ENCODE measurements at regions not wholly inside any gene's neighbourhood (a gene's known extent, or its start where the extent isn't known, plus 50 kb on each side); places are given as distances from the start of the nearest gene placed in this dataset.
"Not testable (repeated sequence)": the region's sequence is repeated elsewhere in the genome, so short reads cannot be mapped to it uniquely, and the experiment has no call there.

DNA sequence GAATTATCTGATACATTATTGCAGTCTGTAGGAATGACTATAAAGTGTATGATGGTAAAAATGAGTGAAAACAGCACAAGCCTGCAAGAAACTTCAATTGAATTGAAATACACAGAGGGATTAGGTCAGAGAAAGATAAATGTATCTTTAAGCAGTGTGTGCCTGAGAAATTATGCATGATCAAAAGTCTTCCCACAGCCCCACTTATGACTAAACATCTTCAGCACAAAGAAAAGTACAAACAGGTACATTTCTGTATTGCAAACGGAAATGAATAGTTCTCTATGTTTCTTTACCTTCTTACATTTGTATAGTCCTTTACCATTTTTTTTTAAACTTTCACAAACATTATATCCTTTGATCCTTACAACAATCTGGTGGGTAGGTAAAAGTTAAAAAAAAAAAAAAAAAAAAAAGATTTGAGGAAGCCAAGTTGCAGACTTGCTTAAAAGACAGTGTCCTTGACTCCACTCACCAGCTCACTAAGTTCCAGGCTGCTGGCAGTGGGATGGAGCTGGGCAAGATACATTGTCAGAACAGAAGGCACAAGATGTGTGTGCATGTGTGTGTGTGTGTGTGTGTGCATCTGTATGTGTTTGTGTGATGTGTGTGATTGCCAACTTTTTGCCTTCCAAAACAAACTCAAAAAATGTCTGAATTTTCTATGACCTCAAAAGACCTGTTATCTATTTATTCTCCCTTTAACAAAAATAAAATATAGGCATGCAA, 423.7 kb upstream of the ACVR2A start:
- Histone ChIP-seq H3K36me3 (no peaks in the 10 kb centered on the region), H3K9me3 (no peaks in the 10 kb centered on the region), H3K27ac (no peak overlapping the region), H3K4me3 (no peak overlapping the region), H3K4me1 (no peaks in the 10 kb centered on the region), H3K27me3 (no peaks in the 10 kb centered on the region)
- TF ChIP-seq POLR2AphosphoS5 (IDR thresholded peaks at IDR 0.05) = no peak
- no peak for TF ChIP-seq POLR2A (IDR thresholded peaks at IDR 0.05)
- TF ChIP-seq CTCF (IDR thresholded peaks at IDR 0.05) = no peak
- intact Hi-C loops (cut with DNase I; ENCODE audit: low total_unique reads) = no loop called here
- DNase-seq (ENCODE audit: low spot score in 2 of 2) = no peak

DNA sequence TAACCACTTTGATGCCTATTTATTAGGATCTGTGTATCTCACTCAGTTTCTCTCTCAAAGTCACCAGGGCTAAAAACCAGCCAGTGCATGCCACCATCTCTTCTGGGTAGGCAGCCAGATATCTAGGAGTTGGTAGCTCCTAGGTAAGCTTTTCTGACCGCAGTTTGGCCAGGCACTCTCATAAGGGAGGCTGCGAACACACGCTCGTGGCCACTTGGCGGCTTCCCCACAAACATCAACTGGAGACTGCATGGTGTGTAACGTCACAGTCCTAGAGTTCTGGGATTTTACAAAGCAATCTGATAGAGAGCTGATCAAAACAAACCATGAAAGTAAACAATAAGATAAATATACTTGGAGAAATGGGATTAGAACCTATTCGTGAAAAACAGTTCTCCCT, 424.3 kb upstream of the ACVR2A start:
- Histone ChIP-seq H3K9me3 (no peaks in the 10 kb centered on the region), H3K27me3 (no peaks in the 10 kb centered on the region), H3K4me3 (no peak overlapping the region), H3K27ac (no peak overlapping the region), H3K4me1 (no peaks in the 10 kb centered on the region), H3K36me3 (no peaks in the 10 kb centered on the region)
- intact Hi-C loops (cut with DNase I; ENCODE audit: low total_unique reads) = no loop called here
- TF ChIP-seq POLR2A (IDR thresholded peaks at IDR 0.05) = no peak
- TF ChIP-seq POLR2AphosphoS5 (IDR thresholded peaks at IDR 0.05) = no peak
- TF ChIP-seq CTCF (IDR thresholded peaks at IDR 0.05) = no peak
- no peak for DNase-seq (ENCODE audit: low spot score in 2 of 2)

- Histone ChIP-seq H3K27ac (no peak overlapping the region), H3K4me3 (no peak overlapping the region), H3K4me1 (no peaks in the 10 kb centered on the region), H3K9me3 (no peaks in the 10 kb centered on the region), H3K36me3 (no peaks in the 10 kb centered on the region), H3K27me3 (no peaks in the 10 kb centered on the region)
- DNase-seq (ENCODE audit: low spot score in 2 of 2) = no peak
- TF ChIP-seq POLR2A (IDR thresholded peaks at IDR 0.05) (no peak), CTCF (IDR thresholded peaks at IDR 0.05) (no peak), POLR2AphosphoS5 (IDR thresholded peaks at IDR 0.05) (no peak)
- intact Hi-C loops (cut with DNase I; ENCODE audit: low total_unique reads) = no loop called here
Measured at GRCh38 chr2:147416099-147416498, 428.7 kb upstream of the ACVR2A start.

GRCh38 chr2:147414656-147415055, 430.2 kb upstream of the ACVR2A start:
- H3K4me1 ChIP-seq; H3K27ac ChIP-seq; DNase-seq (ENCODE audit: low spot score in 2 of 2); H3K9me3 ChIP-seq; intact Hi-C loops (cut with DNase I; ENCODE audit: low total_unique reads); H3K27me3 ChIP-seq; H3K36me3 ChIP-seq; H3K4me3 ChIP-seq: not testable (repeated sequence)

DNA sequence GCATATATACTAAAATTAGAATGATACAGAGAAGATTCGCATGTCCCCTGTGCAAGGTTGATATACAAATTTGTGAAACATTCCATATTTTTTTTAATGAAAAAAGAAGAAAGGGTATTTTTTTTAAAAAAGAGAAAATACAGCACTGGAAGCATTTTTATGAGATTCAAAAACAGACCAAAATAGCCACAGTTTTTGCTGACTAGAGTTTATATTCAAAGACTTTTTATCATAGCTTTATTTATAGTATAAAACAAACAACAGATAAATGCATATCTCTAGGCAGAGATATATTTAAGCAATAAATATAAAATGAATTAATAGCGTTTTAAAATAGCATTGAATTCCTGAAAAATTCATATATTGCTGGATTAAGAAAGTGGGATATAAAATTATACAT, 436.5 kb upstream of the ACVR2A start:
- H3K27me3 ChIP-seq = no peaks in the 10 kb centered on the region
- no peak overlapping the region for H3K4me3 ChIP-seq
- H3K9me3 ChIP-seq = no peaks in the 10 kb centered on the region
- TF ChIP-seq CTCF (IDR thresholded peaks at IDR 0.05) = no peak
- TF ChIP-seq POLR2A (IDR thresholded peaks at IDR 0.05) = no peak
- no peaks in the 10 kb centered on the region for H3K4me1 ChIP-seq
- H3K27ac ChIP-seq = no peak overlapping the region
- intact Hi-C loops (cut with DNase I; ENCODE audit: low total_unique reads) = no loop called here
- DNase-seq (ENCODE audit: low spot score in 2 of 2) = no peak
- no peaks in the 10 kb centered on the region for H3K36me3 ChIP-seq

- Histone ChIP-seq H3K27me3 (no peaks in the 10 kb centered on the region), H3K4me3 (no peak overlapping the region), H3K4me1 (no peaks in the 10 kb centered on the region), H3K9me3 (no peaks in the 10 kb centered on the region), H3K36me3 (no peaks in the 10 kb centered on the region), H3K27ac (no peak overlapping the region)
- no peak for TF ChIP-seq CTCF (IDR thresholded peaks at IDR 0.05)
- no peak for TF ChIP-seq POLR2AphosphoS5 (IDR thresholded peaks at IDR 0.05)
- TF ChIP-seq POLR2A (IDR thresholded peaks at IDR 0.05) = no peak
- no peak for DNase-seq (ENCODE audit: low spot score in 2 of 2)
- intact Hi-C loops (cut with DNase I; ENCODE audit: low total_unique reads) = no loop called here
Measured at GRCh38 chr2:147405651-147406050, 439.2 kb upstream of the ACVR2A start.
